Activated CD4-positive, alpha-beta T cell treated with anti-CD3 and anti-CD28 coated beads, Interleukin-2, amount 50 U/mL, for 48 hours (primary cell): ENCODE measurements at regions not wholly inside any gene's neighbourhood (a gene's known extent, or its start where the extent isn't known, plus 50 kb on each side); places are given as distances from the start of the nearest gene placed in this dataset.
"Not testable (repeated sequence)": the region's sequence is repeated elsewhere in the genome, so short reads cannot be mapped to it uniquely, and the experiment has no call there.

ENCODE experiments used
- DNase-seq, 2 experiments: peaks; one replicate each; pipeline ENCODE4 v3.0.0-alpha.2; 2020

DNA sequence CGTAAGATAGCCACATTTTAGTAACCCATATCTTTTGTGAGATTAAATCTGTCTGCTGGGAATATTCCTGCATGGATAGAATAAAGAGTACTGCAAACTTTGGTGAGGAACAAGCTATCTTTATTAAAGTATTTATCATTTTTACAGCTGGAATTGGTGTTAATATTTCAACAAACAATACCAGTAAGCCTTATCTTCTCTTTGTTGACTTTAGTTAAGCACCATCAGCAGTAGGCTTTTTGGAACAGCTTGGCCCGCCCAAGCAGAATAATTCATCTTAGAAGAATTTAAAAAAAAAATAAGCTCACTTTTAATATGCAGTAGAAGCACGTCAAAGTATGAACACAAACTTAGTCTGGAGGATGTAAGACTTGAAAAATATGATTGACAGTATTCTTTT lies 917.8 kb upstream of the ADGRB3 start:
- DNase-seq, result no peak

DNA sequence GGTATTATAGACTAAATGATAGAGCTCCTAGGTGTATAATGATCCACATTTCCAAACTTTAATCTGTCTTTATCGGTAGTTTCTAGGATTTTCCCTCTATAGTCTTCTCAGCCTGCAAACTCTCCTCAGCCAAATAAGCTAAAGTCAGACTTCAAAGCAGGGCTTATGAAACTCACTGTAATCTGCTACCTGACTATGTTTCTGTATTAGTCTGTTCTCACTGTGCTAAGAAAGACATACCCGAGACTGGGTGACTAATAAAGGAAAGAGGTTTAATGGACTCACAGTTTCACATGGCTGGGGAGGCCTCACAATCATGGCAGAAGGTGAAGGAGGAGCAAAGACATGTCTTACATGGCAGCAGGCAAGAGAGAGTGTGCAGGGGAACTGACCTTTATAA lies 928.7 kb upstream of the ADGRB3 start:
- DNase-seq, result no peak

DNA sequence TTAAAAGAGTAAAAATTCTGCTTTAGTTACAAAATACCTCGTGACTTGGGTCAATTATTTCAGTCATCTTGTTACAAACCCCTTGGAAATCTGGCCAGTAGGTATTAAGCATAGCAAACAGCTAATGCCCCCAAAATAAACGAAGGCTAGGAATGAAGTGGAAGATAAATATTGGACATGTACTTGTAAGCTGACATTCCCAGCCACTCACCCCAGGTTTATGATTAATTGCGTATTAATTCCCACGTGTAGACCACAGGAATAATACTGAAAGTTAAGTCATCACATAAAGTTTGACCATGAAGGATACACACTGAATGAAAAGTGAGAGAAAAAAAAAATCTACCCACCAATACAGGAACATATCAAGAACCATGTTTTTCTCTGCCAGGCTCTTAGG lies 936.5 kb upstream of the ADGRB3 start:
- DNase-seq, result no peak

DNA sequence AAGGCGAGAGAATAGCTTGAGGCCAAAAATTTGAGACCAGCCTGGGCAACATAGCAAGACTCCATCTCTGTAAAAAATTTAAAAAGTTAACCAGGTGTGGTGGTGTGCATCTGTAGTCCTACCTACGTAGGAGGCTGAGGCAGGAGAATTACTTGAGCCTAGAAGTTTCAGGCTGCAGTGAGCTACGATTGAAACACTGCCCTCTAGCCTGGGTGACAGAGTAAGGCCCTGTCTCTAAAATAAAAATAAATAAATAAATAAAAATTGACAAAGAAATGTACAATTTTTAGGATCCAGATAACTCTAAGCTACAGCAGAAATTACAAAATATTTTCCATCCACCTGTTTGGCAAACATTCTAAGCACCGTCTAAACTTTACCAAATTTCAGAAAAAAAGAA lies 941.0 kb upstream of the ADGRB3 start:
- no peak for DNase-seq

DNA sequence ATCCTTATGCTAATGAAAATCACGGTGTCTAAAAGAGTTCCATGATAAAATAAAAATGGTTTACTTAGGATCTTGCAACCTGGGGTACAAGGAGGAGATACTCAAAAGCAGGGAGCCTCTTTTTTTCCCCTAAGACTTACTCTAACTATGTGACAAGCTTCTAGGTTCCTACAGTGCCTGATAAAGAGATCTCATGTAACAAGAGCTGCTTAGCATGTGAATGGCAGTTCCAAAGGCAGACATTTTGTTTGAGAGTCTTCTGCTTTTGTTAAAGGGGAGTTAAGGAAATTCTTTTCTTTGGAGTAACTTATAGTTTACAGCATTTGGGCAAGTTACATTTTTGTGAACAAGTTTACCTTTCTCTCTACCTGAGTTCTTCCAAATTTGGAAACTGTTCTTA lies 945.8 kb upstream of the ADGRB3 start:
- no peak for DNase-seq

DNA sequence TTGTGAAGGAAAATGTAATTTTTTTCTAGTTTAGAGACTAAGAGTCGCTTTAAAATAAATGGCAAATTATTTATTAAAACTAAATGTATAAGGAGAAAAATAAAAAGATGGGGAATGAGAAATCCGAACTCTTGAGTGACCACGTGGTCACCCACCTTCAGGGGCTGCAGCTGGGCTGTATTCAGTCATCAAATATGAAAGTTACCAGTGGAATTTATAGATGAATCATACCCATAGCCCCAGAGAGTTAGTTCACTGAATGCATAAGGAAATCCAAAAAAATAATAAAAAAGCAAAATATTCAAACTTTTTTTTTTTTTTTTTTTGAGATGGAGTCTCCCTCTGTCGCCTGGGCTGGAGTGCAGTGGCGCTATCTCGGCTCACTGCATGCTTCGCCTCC lies 947.7 kb upstream of the ADGRB3 start:
- DNase-seq, result no peak

DNA sequence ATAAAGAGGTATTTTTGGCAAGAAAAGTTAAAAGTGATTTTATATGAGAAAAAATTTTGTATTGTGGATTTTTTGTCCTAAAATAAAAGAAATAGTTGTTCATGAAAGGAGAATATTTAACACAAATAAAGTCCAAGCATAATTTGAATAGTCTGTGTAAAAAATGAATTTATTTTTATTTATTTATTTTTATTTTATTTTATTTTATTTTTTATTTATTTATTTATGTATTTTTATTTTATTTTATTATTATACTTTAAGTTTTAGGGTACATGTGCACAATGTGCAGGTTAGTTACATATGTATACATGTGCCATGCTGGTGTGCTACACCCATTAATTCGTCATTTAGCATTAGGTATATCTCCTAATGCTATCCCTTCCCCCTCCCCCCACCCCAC lies 948.9 kb upstream of the ADGRB3 start:
- DNase-seq, result not testable (repeated sequence)

DNA sequence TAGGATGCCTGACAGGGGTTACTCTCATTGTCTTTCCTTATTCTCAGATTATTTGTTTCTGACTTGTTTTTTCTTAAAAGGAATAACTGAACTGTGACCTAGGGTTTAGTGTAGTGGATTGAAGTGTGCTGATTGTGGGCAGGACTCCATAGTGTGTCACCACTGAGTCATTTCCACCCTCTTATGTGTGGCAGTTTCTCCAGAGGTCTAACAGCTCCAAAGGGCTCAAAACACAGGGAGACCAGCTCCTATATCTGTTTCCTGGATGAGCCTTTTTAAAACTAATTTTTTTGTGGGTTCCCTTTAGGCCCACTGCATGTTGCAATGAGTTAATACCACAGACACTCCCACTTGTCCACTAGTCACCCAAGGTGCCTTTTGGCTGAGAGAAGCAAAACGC lies 951.1 kb upstream of the ADGRB3 start:
- no peak for DNase-seq

DNA sequence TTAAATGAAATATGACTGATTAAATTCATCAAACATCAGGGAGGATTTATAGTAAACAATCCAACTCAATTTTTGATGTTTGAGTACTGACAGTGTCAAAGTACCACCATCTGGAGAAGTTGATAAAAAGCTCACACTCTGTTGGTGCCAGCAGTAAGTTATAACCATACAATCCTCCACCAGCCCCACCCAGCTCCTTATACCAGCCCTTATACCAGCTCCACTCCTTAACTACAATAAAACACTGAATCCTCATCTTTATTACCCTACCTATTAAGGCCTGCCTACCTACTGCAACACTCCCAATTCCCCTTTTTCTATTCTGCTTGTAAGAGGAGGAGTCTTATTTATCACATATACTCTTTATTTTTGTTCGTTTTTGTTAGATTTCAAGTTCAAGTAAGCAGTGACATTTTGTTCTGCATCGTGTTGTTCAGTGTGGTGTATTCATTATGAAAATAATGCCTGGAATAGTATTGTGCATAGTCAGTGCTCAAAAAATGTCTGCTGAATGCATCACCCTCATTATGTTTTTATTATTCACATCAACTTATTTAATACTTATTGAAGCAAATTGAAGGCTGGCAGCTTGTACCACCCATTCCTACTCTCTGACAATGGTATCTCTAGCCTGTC lies 954.7 kb upstream of the ADGRB3 start:
- no peak for DNase-seq

DNA sequence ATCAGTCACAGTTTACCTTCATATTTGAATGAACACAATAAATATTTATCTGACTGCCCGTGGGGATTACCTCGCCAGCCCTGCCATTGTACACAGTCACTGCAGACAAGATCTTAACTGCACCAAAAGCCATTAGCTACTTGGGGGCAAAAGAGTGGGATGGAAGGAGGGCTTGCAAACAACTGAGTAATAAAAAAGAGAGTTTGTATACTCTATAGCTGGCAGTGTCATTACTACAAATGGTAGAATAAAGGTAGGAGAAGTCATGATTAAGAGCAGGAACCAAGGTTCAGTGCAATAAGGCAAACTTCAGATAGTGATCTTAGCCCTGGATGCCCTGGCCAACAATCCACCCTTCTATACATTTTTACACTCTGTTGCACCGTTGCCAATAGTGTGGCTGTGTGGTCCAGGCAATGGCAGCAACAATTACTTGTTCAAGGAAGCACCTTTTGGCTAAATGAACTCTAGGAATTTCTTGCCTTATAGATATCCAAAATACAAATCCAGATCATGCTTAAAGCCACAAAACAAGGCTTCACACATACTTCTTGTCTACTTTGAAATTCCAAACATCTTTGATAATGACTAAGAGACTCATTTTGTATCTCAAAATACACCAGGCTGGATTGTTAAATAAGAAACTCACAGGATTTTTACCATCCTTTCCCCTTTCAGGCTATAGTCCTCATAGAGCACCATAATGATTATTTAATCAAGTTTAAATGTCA lies 955.4 kb upstream of the ADGRB3 start:
- no peak for DNase-seq

DNA sequence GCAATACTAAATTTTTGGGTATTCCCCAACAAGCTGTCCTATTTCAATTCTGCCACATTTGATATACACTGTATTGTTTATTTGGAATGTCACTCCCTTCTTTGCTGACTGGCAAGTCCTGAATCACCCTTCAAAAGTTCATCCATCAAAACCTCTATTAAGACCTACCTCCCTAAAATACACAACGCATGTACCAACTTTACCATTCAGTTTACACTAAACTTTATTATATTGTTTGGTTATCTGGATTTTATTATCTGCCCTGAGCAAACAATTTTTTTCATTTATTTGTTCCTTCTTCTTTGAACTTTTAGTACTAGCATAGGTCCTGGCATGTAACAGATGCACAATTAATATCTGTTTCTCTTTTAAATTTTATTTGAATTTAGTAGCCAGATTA lies 958.2 kb upstream of the ADGRB3 start:
- DNase-seq, result no peak

DNA sequence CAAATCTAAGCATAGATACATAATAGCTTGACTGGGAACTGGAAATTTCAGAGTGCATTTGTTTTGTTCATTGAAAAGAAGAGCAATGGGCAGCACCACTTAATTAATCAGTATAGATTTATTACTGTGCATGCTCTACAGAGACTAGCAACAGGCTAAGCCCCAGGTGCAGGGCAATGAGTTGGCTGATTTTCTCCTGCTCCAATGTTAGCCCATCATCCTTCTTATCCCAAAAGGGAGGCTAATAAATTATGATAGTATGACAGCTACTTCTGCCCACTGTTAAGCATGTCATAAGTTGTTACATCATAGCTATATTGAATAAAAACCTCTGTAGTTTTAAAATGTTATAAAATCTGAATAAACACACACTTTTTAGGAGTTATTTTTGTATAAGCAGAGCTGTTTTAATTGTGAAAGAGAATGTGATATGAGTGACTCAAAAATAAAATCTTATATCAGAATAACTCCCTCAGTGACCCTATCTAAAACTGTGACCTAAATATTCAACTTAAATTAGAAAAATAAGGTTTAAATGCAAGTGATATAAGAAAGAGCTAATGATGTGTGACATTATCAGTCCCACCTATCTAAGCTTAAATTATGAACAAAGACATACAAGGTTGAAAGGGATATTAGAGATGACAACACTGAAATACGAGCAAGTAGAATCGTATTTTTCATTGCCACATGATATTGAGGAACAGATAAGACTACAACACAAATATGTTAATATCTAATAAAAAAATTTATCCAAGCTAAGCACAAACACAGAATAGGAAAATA lies 967.3 kb upstream of the ADGRB3 start:
- no peak for DNase-seq

DNA sequence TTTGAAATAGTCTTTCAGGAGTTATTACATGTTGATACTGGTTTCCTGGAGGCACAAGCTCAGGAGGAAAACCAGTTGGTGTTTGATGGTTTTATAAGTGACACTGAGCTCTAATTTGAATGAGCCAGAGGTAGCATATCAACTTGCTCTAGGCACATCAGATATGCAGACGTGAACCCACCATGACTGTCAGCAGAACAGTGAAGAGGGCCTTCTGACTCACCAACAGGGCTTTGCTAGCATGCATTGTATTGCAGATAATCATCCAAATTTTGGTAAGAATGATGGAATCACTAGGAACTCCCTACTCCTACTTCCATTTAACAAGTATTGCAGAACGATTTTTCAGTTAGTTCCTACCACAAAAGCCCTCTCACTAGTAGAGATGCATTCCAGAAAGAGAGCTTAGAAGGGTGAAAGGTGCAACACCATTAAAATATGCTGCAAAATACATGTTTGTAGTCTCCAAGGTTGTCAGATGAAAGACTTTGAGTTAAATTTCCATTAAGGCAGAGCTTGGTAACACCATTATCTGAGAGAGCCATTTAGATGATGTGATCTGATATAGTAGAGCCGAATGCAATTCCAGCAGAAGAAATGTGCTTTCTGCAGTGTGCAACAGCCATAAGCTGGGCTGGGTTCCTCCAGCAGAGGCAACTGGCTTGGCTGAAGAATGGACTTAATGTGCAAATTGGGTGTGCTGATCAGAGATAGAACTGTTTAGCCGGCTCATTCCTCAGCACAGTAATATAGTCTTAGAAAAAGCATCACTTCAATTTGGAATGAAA lies 968.7 kb upstream of the ADGRB3 start:
- DNase-seq, result no peak

DNA sequence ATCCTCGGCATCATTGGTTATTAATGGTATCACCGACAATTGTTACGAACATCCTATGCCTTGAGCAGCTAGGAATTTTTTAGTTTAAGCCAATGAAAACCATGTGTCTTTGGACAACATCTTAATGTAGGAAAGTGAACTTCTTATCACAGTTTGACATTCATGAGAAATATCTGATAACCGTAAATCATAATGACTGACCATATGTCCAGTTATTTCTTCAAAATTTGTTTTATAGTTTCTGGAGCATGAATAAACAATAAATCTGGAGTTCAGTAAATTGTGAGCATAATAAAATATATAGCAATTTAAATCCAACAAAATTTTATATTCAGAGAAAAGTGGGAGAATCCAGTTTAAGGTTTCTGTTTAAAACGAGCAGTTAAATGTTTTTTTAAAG lies 970.1 kb upstream of the ADGRB3 start:
- no peak for DNase-seq

DNA sequence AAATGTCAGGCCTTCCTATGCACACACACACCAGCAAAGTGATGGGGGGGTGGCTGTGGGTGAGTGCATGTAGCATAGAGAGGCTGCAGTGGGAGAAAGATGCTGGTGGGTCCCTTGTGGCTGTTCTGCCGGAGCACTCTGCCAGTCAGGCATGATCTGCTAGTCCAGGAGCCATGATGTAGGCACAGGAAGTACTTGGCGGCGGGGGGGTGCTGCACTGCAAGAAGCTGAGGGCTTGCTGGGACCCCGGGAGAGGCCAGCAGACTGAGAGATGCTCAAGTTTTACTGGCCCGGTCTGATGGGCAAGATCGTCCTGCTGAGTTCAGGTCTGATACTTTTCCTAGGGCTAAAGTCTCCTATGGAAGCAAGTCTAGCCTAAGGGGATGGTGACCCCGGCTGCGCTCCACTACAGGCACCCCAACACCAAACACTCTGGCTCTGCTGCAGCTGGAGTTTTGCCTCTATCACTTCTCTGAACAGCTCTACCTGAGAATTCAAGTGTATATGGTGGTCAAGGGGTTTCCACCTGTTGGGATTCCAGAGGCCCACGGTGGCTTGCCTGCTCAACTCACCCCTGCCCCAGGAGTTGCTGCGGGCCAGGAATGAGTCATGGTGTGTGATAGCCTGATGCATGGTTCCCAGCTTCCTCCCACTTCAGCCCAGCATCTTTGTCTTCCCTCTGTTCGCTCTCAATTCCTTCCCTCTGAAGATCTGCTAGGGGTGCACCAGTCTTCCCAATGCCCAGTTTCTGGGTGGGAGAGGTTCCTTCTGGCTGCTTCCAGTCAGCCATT lies 971.8 kb upstream of the ADGRB3 start:
- DNase-seq, result no peak

DNA sequence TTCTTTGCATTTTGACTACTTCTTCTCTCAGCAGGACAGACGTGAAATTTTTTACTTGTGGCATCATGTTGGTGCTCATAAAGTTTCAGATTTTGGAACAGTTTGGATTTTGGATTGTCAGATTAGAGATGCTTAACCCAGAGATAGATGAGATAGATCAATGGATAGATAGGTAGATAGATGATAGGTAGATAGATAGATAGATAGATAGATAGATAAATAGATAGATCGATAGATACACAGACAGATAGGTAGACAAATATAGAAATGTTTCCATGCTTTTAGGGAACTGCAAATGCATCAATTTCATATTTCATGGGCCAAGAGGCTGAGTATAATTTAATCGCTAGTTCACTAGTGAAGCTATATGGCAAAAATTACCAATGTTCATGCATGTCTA lies 981.5 kb upstream of the ADGRB3 start:
- DNase-seq, result no peak

DNA sequence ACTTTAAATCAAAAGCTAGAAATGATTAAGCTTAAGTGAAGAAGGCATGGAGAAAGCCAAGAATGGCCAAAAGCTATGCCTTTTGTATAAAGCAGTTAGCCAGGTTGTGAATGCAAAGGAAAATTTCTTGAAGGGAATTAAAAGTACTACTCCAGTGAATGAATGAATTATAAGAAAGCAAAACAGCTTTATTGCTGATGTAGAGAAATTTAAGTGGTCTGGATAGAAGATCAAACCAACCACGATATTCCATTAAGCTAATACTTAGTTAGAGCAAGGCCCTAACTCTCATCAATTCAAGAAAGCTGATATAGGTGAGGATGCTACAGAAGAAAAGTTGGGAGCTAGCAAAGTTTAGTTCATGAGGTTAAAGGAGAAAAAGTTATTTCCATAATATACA lies 988.5 kb upstream of the ADGRB3 start:
- no peak for DNase-seq

DNA sequence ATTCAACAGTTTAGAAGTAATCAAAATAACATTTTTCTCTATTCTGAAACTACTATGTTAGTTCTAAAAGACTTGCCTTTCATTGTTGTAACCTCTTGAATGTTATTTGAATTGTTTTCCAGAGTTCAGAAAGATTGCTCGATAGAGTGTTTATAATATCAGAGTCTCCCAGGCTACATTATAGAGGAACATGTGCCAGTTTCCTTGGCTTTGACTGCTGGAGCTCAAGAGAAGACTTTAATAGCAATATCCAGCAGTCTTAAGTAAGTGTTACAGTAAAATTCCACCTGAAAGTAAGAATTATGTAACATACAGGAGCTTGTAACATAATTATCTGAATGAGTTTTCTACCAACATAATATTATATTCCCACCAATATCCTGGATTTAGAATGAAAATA lies 991.8 kb upstream of the ADGRB3 start:
- DNase-seq, result no peak

DNA sequence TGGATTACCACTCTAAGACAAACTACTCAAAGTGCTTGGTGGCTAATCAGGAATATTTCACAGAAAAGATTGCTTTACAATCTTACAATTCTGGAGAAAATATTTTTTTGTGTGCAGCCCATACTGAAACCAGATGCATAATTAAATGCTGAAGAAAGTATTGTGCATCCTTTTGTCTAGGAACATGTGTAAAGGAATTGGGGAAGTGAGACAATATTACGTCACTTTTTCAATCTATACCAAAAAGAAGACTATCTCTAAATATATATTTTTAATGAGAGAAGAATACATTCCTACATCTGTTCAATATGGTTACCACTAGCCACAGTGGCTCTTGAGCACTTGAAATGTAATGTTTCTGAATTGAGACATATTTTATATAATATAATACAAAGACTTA lies 992.5 kb upstream of the ADGRB3 start:
- no peak for DNase-seq

DNA sequence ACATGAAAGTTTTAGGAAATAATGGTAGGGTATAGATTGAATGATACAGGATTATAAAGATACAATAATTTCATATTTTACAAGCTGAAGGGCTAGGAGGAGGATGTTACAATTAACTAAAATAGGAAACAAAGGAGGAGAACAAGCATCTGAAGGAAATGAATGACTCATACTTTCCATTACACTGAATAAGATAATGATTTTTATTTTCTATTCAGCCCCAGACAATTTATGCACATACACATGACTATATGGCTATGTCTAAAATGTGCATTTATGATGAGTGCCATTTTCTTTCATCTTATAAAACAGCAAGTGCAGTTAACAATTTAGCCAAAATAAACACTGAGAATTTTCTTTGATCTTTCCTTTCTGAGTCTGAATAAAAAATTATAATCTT lies 994.6 kb upstream of the ADGRB3 start:
- no peak for DNase-seq

DNA sequence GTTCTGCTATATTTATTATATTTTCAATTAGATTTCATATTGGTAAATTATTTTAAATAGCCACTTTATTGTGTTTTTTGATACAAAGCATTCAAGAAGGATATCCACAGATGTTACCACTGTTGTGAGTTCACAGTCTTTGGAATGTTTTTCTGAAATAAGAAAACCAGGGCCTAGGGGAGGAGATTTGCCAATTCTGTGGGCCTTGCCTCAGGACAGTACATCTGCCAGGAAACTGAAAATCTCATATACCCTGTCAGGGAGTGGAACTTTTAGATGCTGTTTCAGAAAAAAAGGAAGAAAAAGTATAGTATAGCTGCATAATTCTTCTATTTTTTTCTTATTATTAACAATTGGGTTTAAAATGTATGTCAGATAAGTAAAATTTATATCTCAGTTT lies 995.9 kb upstream of the ADGRB3 start:
- no peak for DNase-seq

DNA sequence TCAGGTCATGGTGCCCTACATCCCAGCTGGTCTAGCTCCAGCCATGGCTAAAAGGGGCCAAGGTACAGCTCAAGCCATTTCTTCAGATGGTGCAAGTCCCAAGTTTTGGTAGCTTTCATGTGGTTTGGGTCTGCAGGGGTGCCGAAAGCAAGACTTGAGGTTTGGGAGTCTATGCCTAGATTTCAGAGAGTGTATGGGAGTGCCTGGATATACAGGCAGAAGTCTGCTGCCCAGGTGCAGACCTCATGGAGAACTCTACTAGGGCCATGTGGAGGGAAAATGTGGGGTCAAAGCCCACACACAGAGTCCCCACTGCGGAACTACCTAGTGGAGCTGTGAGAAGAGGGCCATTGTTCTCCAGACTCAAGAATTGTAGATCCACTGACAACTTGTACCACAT lies 1000.9 kb upstream of the ADGRB3 start:
- DNase-seq, result no peak

DNA sequence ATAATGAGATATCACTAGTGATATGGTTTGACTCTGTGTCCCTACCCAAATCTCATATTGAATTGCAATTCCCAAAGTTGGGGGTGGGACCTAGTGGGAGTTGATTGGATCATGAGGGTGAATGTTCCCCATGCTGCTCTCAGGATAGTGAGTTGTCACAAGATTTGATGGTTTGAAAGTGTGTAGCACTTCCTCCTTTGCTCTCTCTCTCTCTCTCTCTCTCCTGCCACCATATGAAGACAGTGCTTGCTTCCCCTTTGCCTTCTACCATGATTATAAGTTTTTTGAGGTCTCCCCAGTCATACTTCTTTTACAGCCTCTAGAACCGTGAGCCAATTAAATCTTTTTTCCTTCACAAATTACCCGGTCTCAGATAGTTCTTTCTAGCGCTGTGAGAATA lies 1002.0 kb upstream of the ADGRB3 start:
- DNase-seq, result no peak
